ENCODE measurements at regions not wholly inside any gene's neighbourhood (a gene's known extent, or its start where the extent isn't known, plus 50 kb on each side); places are given as distances from the start of the nearest gene placed in this dataset.
"Not testable (repeated sequence)": the region's sequence is repeated elsewhere in the genome, so short reads cannot be mapped to it uniquely, and the experiment has no call there.

- DNase-seq (ENCODE audit: low spot score): peak; percentile 10
Observed at GRCh38 chr9:7622481-7622880, 177.1 kb downstream of the DMAC1 start.

- no peak for DNase-seq (ENCODE audit: low spot score)
Observed at GRCh38 chr9:7615344-7615743, 184.2 kb downstream of the DMAC1 start.

- DNase-seq (ENCODE audit: low spot score): no peak
Observed at GRCh38 chr9:7613931-7614330, 185.6 kb downstream of the DMAC1 start.

- DNase-seq (ENCODE audit: low spot score): no peak
Observed at GRCh38 chr9:7608261-7608660, 191.3 kb downstream of the DMAC1 start.

- no peak for DNase-seq (ENCODE audit: low spot score)
Observed at GRCh38 chr9:7607421-7607820, 192.2 kb downstream of the DMAC1 start.

- DNase-seq (ENCODE audit: low spot score): no peak
Observed at GRCh38 chr9:7606591-7606990, 193.0 kb downstream of the DMAC1 start.

- DNase-seq (ENCODE audit: low spot score): no peak
Observed at GRCh38 chr9:7601739-7602138, 197.8 kb downstream of the DMAC1 start.

GRCh38 chr9:7597716-7598115, 201.9 kb downstream of the DMAC1 start:
- no peak for DNase-seq (ENCODE audit: low spot score)

GRCh38 chr9:7592321-7593316, 207.0 kb downstream of the DMAC1 start:
- no peak for DNase-seq (ENCODE audit: low spot score)

GRCh38 chr9:7591501-7591900, 208.1 kb downstream of the DMAC1 start:
- DNase-seq (ENCODE audit: low spot score): no peak

GRCh38 chr9:7580568-7580967, 219.0 kb downstream of the DMAC1 start:
- DNase-seq (ENCODE audit: low spot score): no peak

- no peak for DNase-seq (ENCODE audit: low spot score)
Observed at GRCh38 chr9:7579351-7579750, 220.2 kb downstream of the DMAC1 start.

- no peak for DNase-seq (ENCODE audit: low spot score)
Observed at GRCh38 chr9:7578951-7579350, 220.6 kb downstream of the DMAC1 start.

GRCh38 chr9:7570107-7570720, 229.4 kb downstream of the DMAC1 start:
- peak; percentile 28 for DNase-seq (ENCODE audit: low spot score)

- peak; percentile 15 for DNase-seq (ENCODE audit: low spot score)
Observed at GRCh38 chr9:7567687-7568086, 231.9 kb downstream of the DMAC1 start.

GRCh38 chr9:7561527-7562080, 238.0 kb downstream of the DMAC1 start:
- no peak for DNase-seq (ENCODE audit: low spot score)

GRCh38 chr9:7560669-7561305, 238.8 kb downstream of the DMAC1 start:
- DNase-seq (ENCODE audit: low spot score): peak; percentile 53

- no peak for DNase-seq (ENCODE audit: low spot score)
Observed at GRCh38 chr9:7554699-7555098, 244.9 kb downstream of the DMAC1 start.

GRCh38 chr9:7552706-7553105, 246.9 kb downstream of the DMAC1 start:
- DNase-seq (ENCODE audit: low spot score): not testable (repeated sequence)

- no peak for DNase-seq (ENCODE audit: low spot score)
Observed at GRCh38 chr9:7549249-7549648, 250.3 kb downstream of the DMAC1 start.

- no peak for DNase-seq (ENCODE audit: low spot score)
Observed at GRCh38 chr9:7546261-7546660, 253.3 kb downstream of the DMAC1 start.

GRCh38 chr9:7545371-7546165, 254.0 kb downstream of the DMAC1 start:
- no peak for DNase-seq (ENCODE audit: low spot score)
